HCT116 (cell line): ENCODE measurements at regions not wholly inside any gene's neighbourhood (a gene's known extent, or its start where the extent isn't known, plus 50 kb on each side); places are given as distances from the start of the nearest gene placed in this dataset.

Source experiments
- ATF3 ChIP-seq: IDR thresholded peaks from 2 replicates; pipeline ENCODE4 v1.6.1; 2012
- CEBPB ChIP-seq: IDR thresholded peaks from 2 replicates; pipeline ENCODE4 v1.6.1; 2012; ENCODE audit warnings: low read depth
- CTCF ChIP-seq, 3 experiments: fragments of 200-600 bp in 1 of 3; sonication (generic) in 1 of 3; IDR thresholded peaks in 2 of 3; conservative IDR thresholded peaks in 1 of 3; 2 replicates each; pipeline ENCODE4 v1.5.1; 2012 to 2017; ENCODE audit warnings: low read depth in 2 of 3, low read length in 2 of 3, antibody characterized with exemption in 1 of 3, borderline replicate concordance in 1 of 3, control low read depth in 1 of 3, mild to moderate bottlenecking in 1 of 3, mixed read lengths in 1 of 3, mixed run types in 1 of 3, moderate library complexity in 1 of 3; ENCODE audit not compliant: insufficient read depth in 1 of 3
- EZH2 ChIP-seq: fragments of 200-600 bp; sonication (generic); IDR thresholded peaks from 2 replicates; pipeline ENCODE4 v1.6.1; 2017; ENCODE audit warnings: antibody characterized with exemption, mixed run types
- EZH2phosphoT487 ChIP-seq: fragments of 200-600 bp; IDR thresholded peaks from 2 replicates; pipeline ENCODE4 v1.6.1; 2018; ENCODE audit warnings: antibody characterized with exemption, borderline replicate concordance
- JUND ChIP-seq: IDR thresholded peaks from 2 replicates; pipeline ENCODE4 v1.6.1; 2012
- MAX ChIP-seq: IDR thresholded peaks from 2 replicates; pipeline ENCODE4 v1.6.1; 2012
- POLR2A ChIP-seq: IDR thresholded peaks from 2 replicates; pipeline ENCODE4 v1.7.0; 2011; ENCODE audit warnings: borderline replicate concordance; ENCODE audit not compliant: insufficient read depth, insufficient read length; ENCODE audit errors: extremely low read depth
- RAD21 ChIP-seq: IDR thresholded peaks from 2 replicates; pipeline ENCODE4 v1.6.1; 2012; ENCODE audit warnings: low read depth, mild to moderate bottlenecking
- REST ChIP-seq: IDR thresholded peaks from 2 replicates; pipeline ENCODE4 v1.6.1; 2012; ENCODE audit warnings: low read depth
- SIN3A ChIP-seq: IDR thresholded peaks from 2 replicates; pipeline ENCODE4 v1.6.1; 2012; ENCODE audit warnings: low read depth
- SP1 ChIP-seq: IDR thresholded peaks from 2 replicates; pipeline ENCODE4 v1.6.1; 2012; ENCODE audit warnings: low read depth
- TCF7L2 ChIP-seq: IDR thresholded peaks from 2 replicates; pipeline ENCODE4 v1.7.0; 2011; ENCODE audit warnings: borderline replicate concordance, inconsistent platforms; ENCODE audit not compliant: insufficient read depth, insufficient read length; ENCODE audit errors: extremely low read depth

- no peak for TF ChIP-seq ATF3
- no peak for TF ChIP-seq CTCF (IDR thresholded peaks at IDR 0.05 in 2 of 3, conservative IDR thresholded peaks at IDR 0.05 in 1 of 3; ENCODE audit: borderline replicate concordance in 1 of 3, insufficient read depth in 1 of 3, low read depth in 2 of 3, low read length in 2 of 3)
- TF ChIP-seq POLR2A: no peak
- TF ChIP-seq JUND: no peak
- no peak for TF ChIP-seq EZH2
- no peak for TF ChIP-seq CEBPB
- TF ChIP-seq RAD21: no peak
- no peak for TF ChIP-seq EZH2phosphoT487
- no peak for TF ChIP-seq MAX
- no peak for TF ChIP-seq SP1
- no peak for TF ChIP-seq TCF7L2
- TF ChIP-seq SIN3A: no peak
- TF ChIP-seq REST: no peak
Observed at GRCh38 chr3:193057616-193058015, 140.0 kb upstream of the MB21D2 start.
